Neural cell (in vitro differentiated cells): ENCODE measurements at regions not wholly inside any gene's neighbourhood (a gene's known extent, or its start where the extent isn't known, plus 50 kb on each side); places are given as distances from the start of the nearest gene placed in this dataset.
"Not testable (repeated sequence)": the region's sequence is repeated elsewhere in the genome, so short reads cannot be mapped to it uniquely, and the experiment has no call there.

Experiments
- H2AFZ ChIP-seq: fragments of 200-600, 300-800 bp; sonication (generic), shearing (Covaris generic); 2 replicates; pipeline ENCODE4 v1.6.0; 2014; ENCODE audit warnings: low read depth, mild to moderate bottlenecking, antibody characterized with exemption, low read length, moderate library complexity
- H3F3A ChIP-seq: fragments of 200-600 bp; shearing (Covaris generic); 2 replicates; pipeline ENCODE4 v1.6.1; 2016; ENCODE audit warnings: mild to moderate bottlenecking, moderate library complexity, mixed read lengths, antibody characterized with exemption, low read length; ENCODE audit not compliant: insufficient read depth, poor library complexity, severe bottlenecking
- H3K27ac ChIP-seq: fragments of 200-600, 300-800 bp; sonication (generic), shearing (Covaris generic); 2 replicates; pipeline ENCODE4 v1.5.1; 2014; ENCODE audit warnings: mild to moderate bottlenecking, low read length, moderate library complexity
- H3K27me3 ChIP-seq: fragments of 300-800, 200-600 bp; sonication (generic), shearing (Covaris generic); 2 replicates; pipeline ENCODE4 v1.6.0; 2014; ENCODE audit warnings: mild to moderate bottlenecking, low read depth, low read length, moderate library complexity; ENCODE audit not compliant: insufficient read depth
- H3K36me3 ChIP-seq: fragments of 300-800, 200-600 bp; sonication (generic), shearing (Covaris generic); 2 replicates; pipeline ENCODE4 v1.5.1; 2014; ENCODE audit warnings: mild to moderate bottlenecking, antibody characterized with exemption, low read length, moderate library complexity; ENCODE audit not compliant: insufficient read depth
- H3K4me2 ChIP-seq: fragments of 300-800, 200-600 bp; sonication (generic), shearing (Covaris generic); 2 replicates; pipeline ENCODE4 v1.6.0; 2014; ENCODE audit warnings: mild to moderate bottlenecking, low read length
- H3K4me3 ChIP-seq: fragments of 300-800, 200-600 bp; sonication (generic), shearing (Covaris generic); 2 replicates; pipeline ENCODE4 v1.5.1; 2014; ENCODE audit warnings: mild to moderate bottlenecking, low read length, moderate library complexity
- H3K79me2 ChIP-seq: fragments of 200-600 bp; shearing (Covaris generic); replicated peaks from 2 replicates; pipeline ENCODE4 v1.6.0; 2014; ENCODE audit warnings: mild to moderate bottlenecking, low read length, moderate library complexity; ENCODE audit not compliant: insufficient read depth
- H3K9ac ChIP-seq: fragments of 300-800, 200-600 bp; sonication (generic), shearing (Covaris generic); 2 replicates; pipeline ENCODE4 v1.6.1; 2016; ENCODE audit warnings: mild to moderate bottlenecking, low read length, mixed read lengths
- H3K9me2 ChIP-seq: fragments of 200-600 bp; shearing (Covaris generic); 2 replicates; pipeline ENCODE4 v1.6.1; 2016; ENCODE audit warnings: mild to moderate bottlenecking, low read length, mixed read lengths; ENCODE audit not compliant: insufficient read depth
- H3K9me3 ChIP-seq: fragments of 200-600, 300-800 bp; sonication (generic), shearing (Covaris generic); 2 replicates; pipeline ENCODE4 v1.6.1; 2016; ENCODE audit warnings: mild to moderate bottlenecking, mixed run types, low read length, moderate library complexity, mixed read lengths
- H4K20me1 ChIP-seq: fragments of 200-600 bp; shearing (Covaris generic); 2 replicates; pipeline ENCODE4 v1.6.1; 2016; ENCODE audit warnings: mild to moderate bottlenecking, mixed run types; ENCODE audit not compliant: insufficient read depth
- CTCF ChIP-seq: fragments of 450-650 bp; IDR thresholded peaks from 2 replicates; pipeline ENCODE4 v1.5.1; 2014; ENCODE audit warnings: antibody characterized with exemption, mild to moderate bottlenecking, moderate library complexity; ENCODE audit not compliant: poor library complexity, severe bottlenecking
- EP300 ChIP-seq: fragments of 450-650 bp; conservative IDR thresholded peaks from 2 replicates; pipeline ENCODE4 v1.6.1; 2014; ENCODE audit warnings: antibody characterized with exemption, mild to moderate bottlenecking, moderate library complexity; ENCODE audit not compliant: poor library complexity, severe bottlenecking
- EZH2 ChIP-seq: fragments of 200-600, 300-800 bp; shearing (Covaris generic), sonication (generic); IDR thresholded peaks from 2 replicates; pipeline ENCODE4 v1.6.1; 2014; ENCODE audit warnings: antibody characterized with exemption, low read length, borderline replicate concordance, mild to moderate bottlenecking; ENCODE audit not compliant: insufficient read depth, poor library complexity, severe bottlenecking
- MXI1 ChIP-seq: fragments of 450-650 bp; conservative IDR thresholded peaks from 2 replicates; pipeline ENCODE4 v1.6.1; 2014; ENCODE audit warnings: antibody characterized with exemption, mild to moderate bottlenecking; ENCODE audit not compliant: poor library complexity, severe bottlenecking
- POLR2AphosphoS5 ChIP-seq: IDR thresholded peaks from 2 replicates; pipeline ENCODE4 v1.6.1; 2012
- RAD21 ChIP-seq: fragments of 450-650 bp; conservative IDR thresholded peaks from 2 replicates; pipeline ENCODE4 v1.6.1; 2014; ENCODE audit warnings: antibody characterized with exemption, mild to moderate bottlenecking, moderate library complexity
- REST ChIP-seq: IDR thresholded peaks from 2 replicates; pipeline ENCODE4 v1.6.1; 2012; ENCODE audit warnings: borderline replicate concordance
- SMC3 ChIP-seq: fragments of 450-650 bp; conservative IDR thresholded peaks from 2 replicates; pipeline ENCODE4 v1.6.1; 2014; ENCODE audit warnings: antibody characterized with exemption, mild to moderate bottlenecking, moderate library complexity; ENCODE audit not compliant: poor library complexity
- TAF1 ChIP-seq: IDR thresholded peaks from 2 replicates; pipeline ENCODE4 v1.6.1; 2012; ENCODE audit warnings: low read depth

- H3K4me2 ChIP-seq: no peak overlapping the region
- H3F3A ChIP-seq: no peaks in the 10 kb centered on the region
- H3K4me3 ChIP-seq: no peak overlapping the region
- H3K27me3 ChIP-seq: no peaks in the 10 kb centered on the region
- no peaks in the 10 kb centered on the region for H3K9me2 ChIP-seq
- H3K27ac ChIP-seq: no peak overlapping the region
- no peaks in the 10 kb centered on the region for H3K9me3 ChIP-seq
- H2AFZ ChIP-seq: no peak overlapping the region
- no peaks in the 10 kb centered on the region for H3K79me2 ChIP-seq
- H4K20me1 ChIP-seq: no peaks in the 10 kb centered on the region
- no peak for TF ChIP-seq REST
- no peak for TF ChIP-seq EP300
- no peak for TF ChIP-seq SMC3
- TF ChIP-seq EZH2: no peak
- TF ChIP-seq CTCF: no peak
- no peak for TF ChIP-seq MXI1
- TF ChIP-seq POLR2AphosphoS5: no peak
- no peak for TF ChIP-seq TAF1
- TF ChIP-seq RAD21: no peak
- H3K36me3 ChIP-seq: no peaks in the 10 kb centered on the region
- H3K9ac ChIP-seq: no peak overlapping the region
Measured at GRCh38 chr20:55135923-55136322, 660.5 kb downstream of the DOK5 start.

- no peak overlapping the region for H3K9ac ChIP-seq
- no peaks in the 10 kb centered on the region for H4K20me1 ChIP-seq
- H3K79me2 ChIP-seq: no peaks in the 10 kb centered on the region
- TF ChIP-seq CTCF (no peak), POLR2AphosphoS5 (no peak)
- H3K9me2 ChIP-seq: no peaks in the 10 kb centered on the region
- H3K27ac ChIP-seq: no peak overlapping the region
- no peak overlapping the region for H3K4me2 ChIP-seq
- no peaks in the 10 kb centered on the region for H3K27me3 ChIP-seq
- H3K36me3 ChIP-seq: no peaks in the 10 kb centered on the region
- H3K9me3 ChIP-seq: no peaks in the 10 kb centered on the region
- H2AFZ ChIP-seq: no peak overlapping the region
- H3F3A ChIP-seq: no peaks in the 10 kb centered on the region
- H3K4me3 ChIP-seq: no peak overlapping the region
Measured at GRCh38 chr20:55132523-55132922, 657.1 kb downstream of the DOK5 start.

GRCh38 chr20:55117577-55117976, 642.2 kb downstream of the DOK5 start:
- not testable (repeated sequence) for H3F3A ChIP-seq, H3K79me2 ChIP-seq, H3K4me2 ChIP-seq, H3K9me2 ChIP-seq, H3K27me3 ChIP-seq, H3K9me3 ChIP-seq, H4K20me1 ChIP-seq, H3K36me3 ChIP-seq, H2AFZ ChIP-seq, H3K4me3 ChIP-seq, H3K27ac ChIP-seq, H3K9ac ChIP-seq
